ENCODE measurements at regions not wholly inside any gene's neighbourhood (a gene's known extent, or its start where the extent isn't known, plus 50 kb on each side); places are given as distances from the start of the nearest gene placed in this dataset.

DNA sequence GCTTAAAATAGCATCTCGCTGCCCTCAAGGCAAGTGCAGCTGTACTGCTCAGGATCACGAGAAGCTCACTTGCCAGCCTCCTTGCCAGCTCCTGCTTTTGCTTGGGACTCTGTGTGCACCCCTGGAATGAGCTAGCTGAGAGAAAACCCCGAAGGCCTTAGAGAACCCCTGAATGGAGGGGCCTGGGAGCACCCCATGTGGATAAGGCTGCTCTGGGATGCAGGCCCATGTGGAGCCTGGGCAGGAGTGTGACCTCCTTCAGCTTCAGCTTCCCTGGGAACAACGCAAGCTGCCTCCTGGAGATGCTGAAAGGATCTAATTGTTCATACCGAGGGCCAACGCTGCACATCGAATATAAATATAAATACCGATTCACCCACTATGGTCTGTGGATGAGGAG is 109.2 kb downstream of the HSPH1 start:
- in situ Hi-C loops (cut with MboI) = no loop called here
- no peaks in the 10 kb centered on the region for H3K9me1 ChIP-seq (ENCODE audit: control insufficient read depth, insufficient read depth, low read length)
- H3K27me3 ChIP-seq (ENCODE audit: control insufficient read depth in 2 of 2, insufficient read depth in 2 of 2, low read length in 2 of 2) = peaks cover 0 to 7% of the 10 kb centered on the region in 2 experiments; a peak in 3 of 5 replicates
- no peaks in the 10 kb centered on the region for H3K4me1 ChIP-seq (replicated peaks in 1 of 2; ENCODE audit: control insufficient read depth in 2 of 2, insufficient read depth in 2 of 2, low read length in 2 of 2)
- no peak overlapping the region for H3K4me2 ChIP-seq (ENCODE audit: insufficient read depth, low read length)
- ATAC-seq (no peak), DNase-seq (ENCODE audit: extremely low read depth in 1 of 4, low spot score in 3 of 4) (no peak), FAIRE-seq (no peak)
- intact Hi-C loops (cut with micrococcal nuclease) = no loop called here
- no peaks in the 10 kb centered on the region for H4K20me1 ChIP-seq (replicated peaks; ENCODE audit: control insufficient read depth, insufficient read depth, low read length)
- no peaks in the 10 kb centered on the region for H3K79me2 ChIP-seq (ENCODE audit: control insufficient read depth, insufficient read depth, low read length)
- no peak for TF ChIP-seq ZNF263 (CRISPR knock-in tag; IDR thresholded peaks at IDR 0.05; ENCODE audit: borderline replicate concordance)
- no peak for TF ChIP-seq ERF (CRISPR knock-in tag; IDR thresholded peaks at IDR 0.05)
- TF ChIP-seq XRCC4 (IDR thresholded peaks at IDR 0.05; ENCODE audit: extremely low read depth, insufficient read depth, insufficient read length) = no peak
- no peak for TF ChIP-seq TCF3 (CRISPR knock-in tag; IDR thresholded peaks at IDR 0.05)
- no peak for TF ChIP-seq ILF3 (IDR thresholded peaks at IDR 0.05; ENCODE audit: borderline replicate concordance)
- no peak for TF ChIP-seq TAF9B (IDR thresholded peaks at IDR 0.05; ENCODE audit: partially characterized antibody)
- TF ChIP-seq GABPB1 (CRISPR knock-in tag; IDR thresholded peaks at IDR 0.05) = no peak
- TF ChIP-seq MTA3 (IDR thresholded peaks at IDR 0.05; ENCODE audit: borderline replicate concordance) = no peak
- TF ChIP-seq, protein P1, sequence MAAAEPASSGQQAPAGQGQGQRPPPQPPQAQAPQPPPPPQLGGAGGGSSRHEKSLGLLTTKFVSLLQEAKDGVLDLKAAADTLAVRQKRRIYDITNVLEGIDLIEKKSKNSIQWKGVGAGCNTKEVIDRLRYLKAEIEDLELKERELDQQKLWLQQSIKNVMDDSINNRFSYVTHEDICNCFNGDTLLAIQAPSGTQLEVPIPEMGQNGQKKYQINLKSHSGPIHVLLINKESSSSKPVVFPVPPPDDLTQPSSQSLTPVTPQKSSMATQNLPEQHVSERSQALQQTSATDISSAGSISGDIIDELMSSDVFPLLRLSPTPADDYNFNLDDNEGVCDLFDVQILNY (CRISPR knock-in tag; IDR thresholded peaks at IDR 0.05) = no peak
- TF ChIP-seq DIDO1 (tag; IDR thresholded peaks at IDR 0.05; ENCODE audit: low read depth) = no peak
- no peak overlapping the region for H3K27ac ChIP-seq (ENCODE audit: extremely low read depth, low read depth, low read length)
- ChIA-PET POLR2A (no interaction called here), CTCF (ENCODE audit: low intra/inter-chr PET ratio) (interaction anchor here (0.7 kb wide), 1 partner anchor 958 kb away, joined by 3 read pairs; no protein-coding TSS in a partner anchor)
- no peaks in the 10 kb centered on the region for H3K36me3 ChIP-seq (ENCODE audit: control insufficient read depth, insufficient read depth, low read length)
- H3K9me3 ChIP-seq (replicated peaks; ENCODE audit: control insufficient read depth, insufficient read depth, low read depth, low read length) = no peaks in the 10 kb centered on the region
- BruUV-seq (replicated peaks) = no TSS peak
- 0% methylated on average over 5 of the region's 8 CpGs for WGBS (ENCODE audit: insufficient coverage, low coverage, missing lambda C conversion rate)
- H3K9ac ChIP-seq (ENCODE audit: insufficient read depth in 1 of 2, low read depth in 2 of 2, low read length in 2 of 2) = no peak overlapping the region
- H3K4me3 ChIP-seq = no peak overlapping the region
- no peak overlapping the region for H2AFZ ChIP-seq (ENCODE audit: low read depth, low read length)

All from K562 (cell line).